Fibroblast of the aortic adventitia (primary cell): ENCODE measurements at regions not wholly inside any gene's neighbourhood (a gene's known extent, or its start where the extent isn't known, plus 50 kb on each side); places are given as distances from the start of the nearest gene placed in this dataset.
"Not testable (repeated sequence)": the region's sequence is repeated elsewhere in the genome, so short reads cannot be mapped to it uniquely, and the experiment has no call there.

ENCODE experiments used
- DNase-seq: peaks from one replicate; pipeline ENCODE4 v3.0.0-alpha.2; 2010; ENCODE audit warnings: low read depth
- H3K4me3 ChIP-seq: 2 replicates; pipeline ENCODE4 v1.5.1; 2011; ENCODE audit warnings: low read depth, mild to moderate bottlenecking, control low read depth, low read length, moderate library complexity
- CTCF ChIP-seq: IDR thresholded peaks from 2 replicates; pipeline ENCODE4 v1.5.1; 2011; ENCODE audit warnings: mild to moderate bottlenecking, low read length, control low read depth, inconsistent platforms; ENCODE audit not compliant: insufficient read depth

DNA sequence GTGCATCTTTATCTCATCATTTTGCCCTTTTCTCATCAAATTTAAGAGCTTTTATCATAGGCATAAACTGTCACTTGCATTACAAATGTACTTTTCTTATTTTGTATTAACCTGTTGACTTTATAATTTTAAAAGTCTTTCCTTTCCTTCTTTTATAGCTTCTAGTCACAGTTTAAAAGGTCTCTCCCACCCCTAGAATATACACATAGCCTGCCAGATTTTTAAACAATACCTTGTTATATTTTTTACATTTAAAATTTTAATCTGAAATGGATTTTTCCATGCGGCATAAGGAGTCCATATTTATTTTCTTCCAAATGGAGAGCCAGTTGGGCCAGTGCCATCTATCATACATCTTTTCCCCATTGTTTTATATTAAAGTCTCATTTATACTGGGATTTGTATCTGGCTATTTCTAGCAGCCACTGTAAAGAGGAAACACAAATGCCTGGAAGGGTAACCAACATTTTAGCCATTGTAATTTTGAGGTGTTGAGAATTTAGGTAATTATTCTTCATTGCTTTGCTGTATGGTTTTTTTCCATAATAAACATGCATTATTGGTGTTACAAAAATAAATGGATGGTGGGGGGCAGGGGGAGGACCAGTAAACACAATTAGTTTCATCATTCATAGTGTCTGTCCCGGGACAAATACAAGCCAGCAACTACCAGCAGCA lies 92.8 kb downstream of the CCDC71L start:
- no peak for TF ChIP-seq CTCF
- no peak for DNase-seq

GRCh38 chr7:106567204-106568001 lies 93.6 kb downstream of the CCDC71L start:
- not testable (repeated sequence) for DNase-seq, H3K4me3 ChIP-seq

More for the DNA sequence above, 92.8 kb downstream of the CCDC71L start:
- no peak overlapping the region for H3K4me3 ChIP-seq

DNA sequence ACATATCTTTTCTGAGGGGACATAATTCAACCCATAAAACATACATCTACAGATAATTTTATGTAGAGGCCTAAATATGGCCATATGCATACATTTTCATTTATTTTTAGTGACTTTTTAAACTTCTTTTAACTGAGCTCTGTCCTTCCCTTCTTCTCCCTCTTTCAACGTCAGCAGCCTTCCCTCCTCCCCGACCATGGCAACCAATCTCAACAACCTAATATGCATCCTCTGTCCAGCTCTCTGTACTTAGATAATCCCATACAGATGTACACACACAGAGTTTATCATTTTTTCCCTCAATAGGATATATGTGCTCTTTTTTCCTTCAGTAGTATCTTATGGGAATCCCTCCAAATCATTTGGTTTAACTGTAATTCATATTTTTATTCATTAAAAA lies 94.3 kb downstream of the CCDC71L start:
- peak; percentile 32 for DNase-seq
- no peak overlapping the region for H3K4me3 ChIP-seq
- no peak for TF ChIP-seq CTCF

GRCh38 chr7:106566196-106566595 lies 94.8 kb downstream of the CCDC71L start:
- no peak for DNase-seq
- H3K4me3 ChIP-seq, result no peak overlapping the region
- no peak for TF ChIP-seq CTCF

DNA sequence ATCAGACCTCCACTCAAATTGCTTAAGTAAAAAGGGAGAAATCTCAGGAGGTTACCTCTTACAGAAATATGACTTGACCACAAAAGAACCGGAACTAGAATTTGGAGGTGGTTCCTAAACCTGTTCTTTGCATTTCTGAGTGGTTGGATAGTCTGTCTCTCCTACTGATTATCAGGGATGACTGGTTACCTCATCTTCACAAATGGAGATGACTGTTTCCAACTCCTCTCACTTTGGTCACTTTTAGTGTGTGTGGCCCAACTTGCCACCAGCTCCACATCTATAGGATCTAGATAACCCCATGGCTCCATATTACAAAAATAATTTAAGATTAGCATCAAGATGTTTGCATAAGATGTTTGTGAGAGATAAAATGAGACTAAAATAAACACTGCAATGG lies 95.5 kb downstream of the CCDC71L start:
- DNase-seq, result no peak
- no peak for TF ChIP-seq CTCF
- H3K4me3 ChIP-seq, result no peak overlapping the region

- no peak overlapping the region for H3K4me3 ChIP-seq
- DNase-seq, result peak; percentile 59
- TF ChIP-seq CTCF, result no peak
Observed at GRCh38 chr7:106563466-106564150, 97.3 kb downstream of the CCDC71L start.
